IPS DF 6.9 (cell line): ENCODE measurements at regions not wholly inside any gene's neighbourhood (a gene's known extent, or its start where the extent isn't known, plus 50 kb on each side); places are given as distances from the start of the nearest gene placed in this dataset.

Source experiments
- DNase-seq: peaks from one replicate; pipeline ENCODE4 v3.0.0-alpha.2; 2013; ENCODE audit warnings: low read depth, low spot score
- H3K27ac ChIP-seq: one replicate; pipeline ENCODE4 v1.5.1; 2013; ENCODE audit warnings: low read length, control low read depth
- H3K27me3 ChIP-seq: 2 replicates; pipeline ENCODE4 v1.6.1; 2013; ENCODE audit warnings: mild to moderate bottlenecking, low read length; ENCODE audit not compliant: control insufficient read depth, insufficient read depth
- H3K36me3 ChIP-seq: 2 replicates; pipeline ENCODE4 v1.6.1; 2013; ENCODE audit warnings: low read length; ENCODE audit not compliant: control insufficient read depth, insufficient read depth
- H3K4me1 ChIP-seq: 2 replicates; pipeline ENCODE4 v1.6.1; 2013; ENCODE audit warnings: low read length; ENCODE audit not compliant: control insufficient read depth, insufficient read depth
- H3K4me3 ChIP-seq: 2 replicates; pipeline ENCODE4 v1.5.1; 2013; ENCODE audit warnings: mild to moderate bottlenecking, low read length
- H3K9me3 ChIP-seq: 2 replicates; pipeline ENCODE4 v1.6.1; 2013; ENCODE audit warnings: low read length, inconsistent platforms; ENCODE audit not compliant: control insufficient read depth, insufficient read depth
- WGBS: extraction: QIAGEN DNeasy Blood & Tissue Kit; methylation state at CpG from one replicate; pipeline ENCODE4 v1.1.7; 2013; ENCODE audit warnings: mixed read lengths, missing lambda C conversion rate; ENCODE audit not compliant: insufficient read length, insufficient coverage; 5-methylcytosine and 5-hydroxymethylcytosine counted together

DNA sequence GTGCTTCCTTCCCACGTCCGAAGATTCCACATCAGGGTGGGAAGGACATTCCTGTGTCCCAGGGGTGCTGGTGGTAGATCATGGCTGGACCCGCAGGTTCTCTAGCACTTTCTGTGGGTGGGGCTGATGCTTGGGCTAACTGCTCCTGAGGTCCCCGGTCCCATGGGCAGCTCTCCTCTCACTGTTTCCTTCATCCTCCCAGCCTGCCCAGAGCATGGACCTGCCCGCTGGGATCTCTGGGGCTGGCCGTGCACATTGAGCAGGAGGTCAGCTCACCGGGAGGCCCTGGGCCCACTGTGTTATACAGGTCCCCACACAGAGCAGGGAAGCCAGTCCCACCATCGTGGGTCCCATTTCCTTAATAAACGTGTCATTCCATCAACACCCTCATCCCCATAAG lies 502.3 kb downstream of the TCERG1L start:
- no peak for DNase-seq
- no peaks in the 10 kb centered on the region for H3K36me3 ChIP-seq
- WGBS, result no CpG with 5 or more reads among the region's 9 CpGs
- no peaks in the 10 kb centered on the region for H3K4me1 ChIP-seq
- H3K9me3 ChIP-seq, result peaks cover 41% of the 10 kb centered on the region
- no peak overlapping the region for H3K27ac ChIP-seq
- no peaks in the 10 kb centered on the region for H3K27me3 ChIP-seq
- H3K4me3 ChIP-seq, result no peak overlapping the region

DNA sequence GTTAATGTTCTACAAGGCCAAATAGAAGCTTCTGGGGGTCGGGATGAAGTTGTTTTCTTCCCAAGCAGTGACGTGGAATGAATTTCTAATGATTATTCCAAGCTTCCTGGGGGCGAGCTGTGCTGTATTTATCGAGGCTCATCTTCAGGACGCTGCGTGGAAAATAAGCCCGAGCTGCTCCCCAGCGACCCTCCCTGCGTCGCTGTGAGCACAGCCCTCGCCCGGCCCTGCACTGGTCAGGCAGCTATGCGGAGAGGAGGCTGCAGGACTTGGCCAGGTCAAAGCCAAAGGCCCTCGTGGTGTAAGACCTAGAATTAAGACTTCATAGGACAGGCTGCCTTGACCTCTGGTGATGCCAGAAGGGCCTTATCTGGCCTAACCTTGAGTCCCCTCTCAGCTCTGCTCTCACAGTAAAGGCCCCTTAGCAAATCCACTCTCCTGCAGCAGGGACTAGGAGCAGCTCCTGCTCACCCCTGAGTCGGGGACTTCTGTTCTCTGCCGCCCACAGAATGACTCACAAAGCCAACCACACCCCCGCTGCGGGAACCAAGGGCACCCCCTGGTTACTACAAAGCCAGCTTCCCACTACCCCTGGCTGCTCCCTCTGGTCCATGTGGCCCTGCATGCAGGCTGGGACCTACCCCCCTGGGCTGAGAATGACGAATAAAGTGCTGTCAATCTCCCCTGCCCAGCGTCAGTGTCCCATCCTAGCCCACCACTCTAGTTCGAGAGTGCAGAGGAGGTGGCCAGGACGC lies 501.6 kb downstream of the TCERG1L start:
- Histone ChIP-seq H3K36me3 (no peaks in the 10 kb centered on the region), H3K27me3 (no peaks in the 10 kb centered on the region), H3K4me1 (no peaks in the 10 kb centered on the region), H3K27ac (no peak overlapping the region), H3K9me3 (peaks cover 43% of the 10 kb centered on the region), H3K4me3 (no peak overlapping the region)
- DNase-seq, result no peak
- WGBS, result no CpG with 5 or more reads among the region's 22 CpGs

DNA sequence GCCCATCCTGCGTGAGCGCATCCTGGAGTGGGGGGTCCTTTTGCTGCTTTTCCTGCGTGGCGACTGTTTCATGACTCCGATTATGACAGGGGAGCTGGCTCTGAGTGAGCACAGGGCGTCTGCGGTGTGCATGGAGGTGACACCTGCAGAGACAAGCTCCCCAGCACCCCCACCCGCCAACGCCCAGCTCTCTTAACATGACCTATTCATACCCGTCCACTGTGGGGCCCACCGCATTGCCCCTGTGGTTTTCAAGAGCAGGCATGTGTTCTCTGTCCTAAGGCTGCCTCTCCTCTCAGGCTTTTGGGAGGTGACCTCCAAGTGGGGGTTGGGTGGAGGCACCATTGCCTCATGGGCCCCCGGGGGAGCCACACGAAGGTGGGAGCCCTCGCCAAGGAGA lies 500.7 kb downstream of the TCERG1L start:
- H3K9me3 ChIP-seq, result peaks cover 35% of the 10 kb centered on the region
- H3K4me3 ChIP-seq, result no peak overlapping the region
- H3K36me3 ChIP-seq, result no peaks in the 10 kb centered on the region
- H3K4me1 ChIP-seq, result no peaks in the 10 kb centered on the region
- WGBS, result no CpG with 5 or more reads among the region's 14 CpGs
- no peak for DNase-seq
- no peak overlapping the region for H3K27ac ChIP-seq
- H3K27me3 ChIP-seq, result no peaks in the 10 kb centered on the region

DNA sequence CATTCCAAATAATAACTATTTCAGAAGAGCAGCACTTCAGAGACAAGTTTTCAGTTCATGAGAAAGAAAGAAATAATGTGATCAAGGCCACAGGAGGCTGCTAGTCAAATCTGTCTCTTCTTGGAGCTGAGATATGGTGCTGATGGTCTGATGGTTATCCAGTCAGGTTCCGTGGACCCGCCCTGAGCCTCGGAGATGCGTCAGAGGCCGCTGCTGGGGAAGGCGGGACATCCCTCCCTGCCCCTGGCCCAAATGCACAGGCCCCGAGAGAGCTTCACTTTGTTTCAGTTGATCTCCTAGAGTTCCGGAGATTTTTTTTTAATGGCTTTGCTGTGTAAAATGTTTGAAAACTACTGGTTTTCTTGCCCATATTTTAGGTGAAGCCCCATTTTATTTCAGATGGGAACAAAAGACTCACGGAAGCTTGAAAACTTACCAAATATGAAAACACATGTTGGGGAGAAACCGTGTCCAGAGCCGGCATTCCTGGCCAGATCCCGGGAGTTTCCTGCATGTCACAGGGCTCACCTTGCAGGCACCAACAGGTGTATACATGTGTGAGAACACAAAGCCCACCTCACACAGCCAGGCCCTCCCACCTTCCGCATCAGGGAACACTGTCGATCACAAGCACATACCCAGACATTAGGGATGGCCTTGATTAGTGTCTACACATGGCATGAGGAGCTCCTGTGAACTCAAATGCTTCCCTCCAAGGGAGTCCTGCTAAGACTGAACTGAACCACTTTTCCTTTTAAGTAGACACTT lies 499.0 kb downstream of the TCERG1L start:
- peaks cover 31% of the 10 kb centered on the region for H3K9me3 ChIP-seq
- H3K27ac ChIP-seq, result no peak overlapping the region
- no peak overlapping the region for H3K4me3 ChIP-seq
- no peaks in the 10 kb centered on the region for H3K4me1 ChIP-seq
- H3K27me3 ChIP-seq, result no peaks in the 10 kb centered on the region
- DNase-seq, result no peak
- WGBS, result no CpG with 5 or more reads among the region's 14 CpGs
- no peaks in the 10 kb centered on the region for H3K36me3 ChIP-seq

DNA sequence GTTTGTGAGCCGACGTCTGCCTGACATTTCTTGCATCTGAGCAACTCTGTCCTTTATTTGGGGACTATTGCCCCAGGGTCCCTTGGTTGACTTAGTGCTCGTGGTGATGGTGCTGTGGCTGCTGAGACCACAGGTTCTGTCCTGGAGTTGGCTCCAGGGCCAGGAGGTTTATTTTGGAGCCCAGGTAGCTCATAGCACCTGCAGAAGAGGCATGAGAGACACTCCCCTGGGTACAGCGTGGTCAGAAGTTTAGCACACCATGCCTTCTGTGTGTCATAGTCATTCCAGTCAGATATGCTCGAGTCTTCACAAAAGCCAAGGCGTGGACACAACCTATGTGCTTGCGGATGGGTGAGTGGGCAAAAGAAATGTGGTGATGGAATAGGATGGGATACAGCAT lies 496.9 kb downstream of the TCERG1L start:
- no CpG with 5 or more reads among the region's 7 CpGs for WGBS
- Histone ChIP-seq H3K9me3 (peaks cover 19% of the 10 kb centered on the region), H3K27ac (no peak overlapping the region)

DNA sequence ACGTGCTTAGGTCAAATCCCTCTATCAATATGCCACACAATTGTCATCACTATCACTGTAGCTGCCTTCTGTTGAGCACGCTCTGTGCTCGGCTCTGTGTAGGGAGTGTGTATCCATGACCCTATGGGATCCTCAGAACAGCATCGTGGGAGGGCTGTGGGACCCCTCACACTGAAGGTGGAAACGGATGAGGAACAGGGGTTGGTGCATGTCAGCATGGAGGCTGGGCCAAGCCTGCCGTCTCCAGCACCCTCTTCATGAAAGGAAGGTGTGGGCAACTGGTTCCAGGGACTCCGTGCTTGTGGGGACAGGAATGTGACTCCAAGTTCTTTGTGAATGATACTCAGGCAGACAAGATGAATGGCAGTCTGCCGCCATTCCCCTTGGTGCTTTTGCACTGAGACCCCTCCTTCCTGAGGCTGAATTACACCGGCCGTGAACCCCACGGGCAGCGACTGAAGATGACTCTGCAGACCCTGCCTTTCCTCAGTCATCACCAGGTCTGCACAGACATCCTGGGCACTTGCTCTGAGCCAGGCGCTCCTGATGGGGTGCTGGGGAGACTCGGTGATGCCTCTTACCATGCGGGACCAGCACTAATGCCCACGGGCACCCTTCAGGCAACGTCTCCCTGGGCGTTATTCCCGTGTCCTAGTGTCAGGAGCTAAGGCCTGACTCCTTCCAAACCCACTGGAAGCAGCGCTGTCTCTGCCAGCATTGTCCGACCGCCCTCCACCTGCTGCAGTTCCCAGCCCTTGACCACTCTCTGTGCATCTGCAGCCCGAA lies 495.2 kb downstream of the TCERG1L start:
- H3K9me3 ChIP-seq, result peaks cover 11% of the 10 kb centered on the region
- no peak for DNase-seq
- no CpG with 5 or more reads among the region's 23 CpGs for WGBS

More for the DNA sequence above, 496.9 kb downstream of the TCERG1L start:
- H3K27me3 ChIP-seq, result no peaks in the 10 kb centered on the region
- no peaks in the 10 kb centered on the region for H3K4me1 ChIP-seq
- H3K4me3 ChIP-seq, result no peak overlapping the region
- DNase-seq, result no peak
- no peaks in the 10 kb centered on the region for H3K36me3 ChIP-seq

DNA sequence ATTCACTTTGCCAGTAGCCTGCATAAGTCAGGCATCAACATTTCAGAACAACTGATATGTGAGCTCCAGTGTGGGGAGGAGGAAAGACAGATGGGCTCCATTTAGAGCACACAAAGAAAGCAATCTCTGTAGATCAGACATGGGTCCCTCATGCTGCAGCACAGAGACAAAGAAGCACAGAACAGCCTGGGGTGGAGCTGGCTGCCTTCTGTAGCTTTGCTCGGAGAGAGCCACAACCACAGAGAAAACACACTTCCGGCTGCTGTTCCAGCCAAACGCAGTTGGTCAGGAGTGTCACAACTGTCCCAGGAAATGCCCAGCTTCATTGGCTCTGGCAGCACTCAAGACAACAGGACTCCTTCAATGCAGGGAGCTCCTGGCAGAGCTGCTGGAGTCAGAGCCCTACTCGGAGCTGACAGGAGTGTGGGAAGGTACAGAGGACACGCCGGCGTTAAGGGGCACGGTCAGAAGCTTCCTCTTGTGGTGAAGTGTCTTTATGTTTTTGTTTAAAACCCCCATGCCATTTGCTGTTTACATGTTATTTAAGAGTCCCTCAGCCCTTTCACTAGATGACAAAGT lies 494.4 kb downstream of the TCERG1L start:
- H3K27me3 ChIP-seq, result no peaks in the 10 kb centered on the region
- DNase-seq, result no peak
- no peaks in the 10 kb centered on the region for H3K36me3 ChIP-seq
- WGBS, result no CpG with 5 or more reads among the region's 8 CpGs
- no peak overlapping the region for H3K27ac ChIP-seq
- no peaks in the 10 kb centered on the region for H3K4me1 ChIP-seq
- no peak overlapping the region for H3K4me3 ChIP-seq
- H3K9me3 ChIP-seq, result peaks cover 6% of the 10 kb centered on the region

More for the DNA sequence above, 495.2 kb downstream of the TCERG1L start:
- no peak overlapping the region for H3K27ac ChIP-seq
- H3K4me3 ChIP-seq, result no peak overlapping the region
- H3K27me3 ChIP-seq, result no peaks in the 10 kb centered on the region
- no peaks in the 10 kb centered on the region for H3K36me3 ChIP-seq
- H3K4me1 ChIP-seq, result no peaks in the 10 kb centered on the region

DNA sequence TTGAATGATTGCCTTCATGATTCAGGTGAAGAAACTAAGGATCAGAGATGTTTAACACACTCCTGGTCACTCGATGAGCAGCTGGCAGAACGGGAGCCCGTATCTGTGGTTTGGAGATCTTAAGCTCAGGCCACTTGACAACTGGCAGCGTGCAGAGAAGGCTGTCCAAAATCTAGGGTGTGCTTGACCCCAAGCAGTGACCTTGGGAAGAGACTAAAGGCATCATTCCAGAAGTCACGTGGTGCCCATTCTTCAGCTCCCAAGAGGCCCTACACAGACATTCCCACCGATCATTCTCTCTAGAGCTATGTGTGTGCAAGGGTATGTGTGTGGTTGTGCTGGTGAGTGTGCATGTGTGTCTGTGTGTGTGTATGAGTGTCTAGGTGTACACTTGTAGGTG lies 493.8 kb downstream of the TCERG1L start:
- DNase-seq, result no peak
- Histone ChIP-seq H3K27me3 (no peaks in the 10 kb centered on the region), H3K36me3 (no peaks in the 10 kb centered on the region), H3K4me1 (no peaks in the 10 kb centered on the region), H3K9me3 (peaks cover 5% of the 10 kb centered on the region), H3K27ac (no peak overlapping the region), H3K4me3 (no peak overlapping the region)
- no CpG with 5 or more reads among the region's 6 CpGs for WGBS

DNA sequence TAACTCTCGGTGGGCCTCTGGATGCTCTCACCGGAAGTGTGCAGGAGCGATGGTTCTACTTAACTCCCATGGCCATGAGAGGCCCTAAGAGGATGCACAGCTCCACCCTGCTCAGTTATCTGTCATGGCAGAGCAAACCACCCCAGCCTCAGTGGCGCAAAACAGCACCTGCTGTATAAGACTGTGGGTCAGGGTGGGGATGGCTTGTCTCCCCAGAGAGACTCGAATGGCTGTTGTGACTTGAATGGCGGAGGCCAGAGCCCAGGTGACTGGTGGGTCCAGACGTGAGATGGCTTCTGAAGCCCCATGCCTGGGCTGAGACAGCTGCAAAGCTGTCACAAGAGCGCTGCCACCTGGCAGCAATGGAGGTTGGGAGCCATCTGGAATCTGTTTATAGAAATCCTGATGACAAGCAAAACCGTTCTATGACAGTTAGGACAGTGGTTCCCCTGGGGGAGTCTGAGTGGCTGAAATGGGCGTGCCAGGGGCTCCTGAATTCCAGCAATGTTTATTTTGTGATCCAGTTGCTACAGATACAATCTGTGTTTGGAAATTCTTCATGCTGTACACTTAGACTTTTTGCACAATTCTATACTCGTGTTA lies 490.5 kb downstream of the TCERG1L start:
- Histone ChIP-seq H3K27ac (no peak overlapping the region), H3K36me3 (no peaks in the 10 kb centered on the region), H3K9me3 (peaks cover 11% of the 10 kb centered on the region), H3K4me3 (no peak overlapping the region), H3K27me3 (no peaks in the 10 kb centered on the region), H3K4me1 (no peaks in the 10 kb centered on the region)
- no peak for DNase-seq
- WGBS, result no CpG with 5 or more reads among the region's 11 CpGs
